ENCODE measurements at regions not wholly inside any gene's neighbourhood (a gene's known extent, or its start where the extent isn't known, plus 50 kb on each side); places are given as distances from the start of the nearest gene placed in this dataset.

- TF ChIP-seq POLR2A (IDR thresholded peaks at IDR 0.05; ENCODE audit: low read depth, low read length): no peak
- TF ChIP-seq POLR2AphosphoS5 (IDR thresholded peaks at IDR 0.05; ENCODE audit: low read depth, low read length): no peak
- TF ChIP-seq TAF1 (IDR thresholded peaks at IDR 0.05; ENCODE audit: low read depth, low read length): no peak
- TF ChIP-seq PAX5 (IDR thresholded peaks at IDR 0.05; ENCODE audit: insufficient read depth, low read length, severe bottlenecking): no peak
- no peak for TF ChIP-seq POU2F2 (IDR thresholded peaks at IDR 0.05; ENCODE audit: low read depth, low read length)
- TF ChIP-seq SPI1 (IDR thresholded peaks at IDR 0.05; ENCODE audit: low read depth, low read length): no peak
Observed at GRCh38 chr7:131878777-131879176, 322.3 kb upstream of the PODXL start.
